Stimulated activated naive CD8-positive, alpha-beta T cell treated with anti-CD3 and anti-CD28 coated beads, Interleukin-15, amount 100 ng/mL, for 72 hours (primary cell): ENCODE measurements at regions not wholly inside any gene's neighbourhood (a gene's known extent, or its start where the extent isn't known, plus 50 kb on each side); places are given as distances from the start of the nearest gene placed in this dataset.
A peak's percentile ranks its signal among the peaks of the same experiment; 100 is the strongest.
"Not testable (repeated sequence)": the region's sequence is repeated elsewhere in the genome, so short reads cannot be mapped to it uniquely, and the experiment has no call there.

Experiments used
- ATAC-seq: fragments of 150-1000 bp; cut with Tn5 transposase; 2 replicates; pipeline ENCODE4 v1.10.0; 2021; ENCODE audit warnings: mild to moderate bottlenecking, moderate library complexity
- DNase-seq, 2 donors: peaks; one replicate each; pipeline ENCODE4 v3.0.0; 2021 to 2022
- H3K27ac Mint-ChIP-seq, 2 donors: one replicate each; pipeline ENCODE4 v1.8.0; 2022; ENCODE audit warnings: mild to moderate bottlenecking in 2 of 2, mixed read lengths in 2 of 2, moderate library complexity in 2 of 2
- H3K27me3 Mint-ChIP-seq: one replicate; pipeline ENCODE4 v1.8.0; 2022; ENCODE audit warnings: mixed read lengths
- H3K4me1 Mint-ChIP-seq: one replicate; pipeline ENCODE4 v1.8.0; 2022; ENCODE audit warnings: mild to moderate bottlenecking, mixed read lengths
- H3K4me3 Mint-ChIP-seq, 2 donors: one replicate each; pipeline ENCODE4 v1.8.0; 2022; ENCODE audit warnings: mild to moderate bottlenecking in 2 of 2, mixed read lengths in 2 of 2, moderate library complexity in 1 of 2
- H3K9me3 Mint-ChIP-seq, 2 donors: one replicate each; pipeline ENCODE4 v1.8.0; 2022; ENCODE audit warnings: mixed read lengths in 2 of 2

DNA sequence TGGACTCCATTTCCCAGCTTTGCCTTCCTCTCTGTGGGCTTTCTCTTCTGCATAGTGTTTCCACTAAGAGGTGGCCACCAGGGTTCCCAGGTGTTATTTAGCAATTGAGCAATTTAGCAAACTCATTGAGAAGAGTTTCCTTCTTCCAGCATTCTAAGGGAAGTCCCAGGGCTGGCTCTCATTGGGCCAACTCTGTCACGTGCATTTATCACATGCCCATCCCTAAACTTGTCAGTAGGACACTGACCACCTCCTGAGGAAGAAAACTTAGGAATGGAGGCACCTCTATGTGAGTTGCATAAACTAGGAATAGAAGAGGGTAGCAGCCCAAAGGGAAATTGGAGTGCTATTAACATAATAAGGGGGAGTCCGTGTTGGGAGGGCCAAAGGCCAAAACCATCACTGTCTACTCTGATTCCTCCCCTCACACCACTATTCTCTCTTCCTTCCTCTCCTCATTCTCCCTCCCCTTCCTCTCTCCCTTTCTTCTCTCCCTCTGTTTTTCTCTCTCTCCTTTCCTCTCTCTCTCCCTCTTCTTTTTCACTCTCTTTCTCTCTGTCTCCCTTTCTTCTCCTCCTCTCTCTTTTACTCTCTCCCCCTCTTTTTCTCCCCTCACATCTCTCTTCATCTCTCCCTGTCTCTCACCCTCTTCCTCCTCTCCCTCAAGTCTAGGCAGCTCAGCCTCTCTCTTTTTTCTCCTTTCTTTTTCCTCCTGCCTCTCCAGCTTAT, 213.4 kb downstream of the PALM2AKAP2 start:
- DNase-seq (no peak), ATAC-seq (no peak)
- peaks cover 6% of the 10 kb centered on the region for H3K27me3 Mint-ChIP-seq
- peaks cover 18 to 32% of the 10 kb centered on the region in 2 donors for H3K9me3 Mint-ChIP-seq
- H3K4me1 Mint-ChIP-seq: no peaks in the 10 kb centered on the region
- no peak overlapping the region for H3K4me3 Mint-ChIP-seq
- H3K27ac Mint-ChIP-seq: peak overlapping the region in 1 of 2 donors; percentile 44

- no peak for ATAC-seq
These were observed 213.8 kb downstream of the C9orf152 start for GRCh38 chr9:109994141-109994540.

GRCh38 chr9:109996936-109997580, 210.9 kb downstream of the C9orf152 start:
- peaks cover 6% of the 10 kb centered on the region for H3K27me3 Mint-ChIP-seq
- no peak overlapping the region for H3K27ac Mint-ChIP-seq
- H3K4me3 Mint-ChIP-seq: no peak overlapping the region
- DNase-seq (no peak), ATAC-seq (no peak)
- no peaks in the 10 kb centered on the region for H3K4me1 Mint-ChIP-seq
- peaks cover 11 to 27% of the 10 kb centered on the region in 2 donors for H3K9me3 Mint-ChIP-seq

More at GRCh38 chr9:109994141-109994540, 213.8 kb downstream of the C9orf152 start:
- Mint-ChIP-seq H3K27ac (no peak overlapping the region), H3K4me3 (no peak overlapping the region), H3K4me1 (no peaks in the 10 kb centered on the region), H3K9me3 (peaks cover 13 to 26% of the 10 kb centered on the region in 2 donors), H3K27me3 (peaks cover 6% of the 10 kb centered on the region)
- no peak for DNase-seq

DNA sequence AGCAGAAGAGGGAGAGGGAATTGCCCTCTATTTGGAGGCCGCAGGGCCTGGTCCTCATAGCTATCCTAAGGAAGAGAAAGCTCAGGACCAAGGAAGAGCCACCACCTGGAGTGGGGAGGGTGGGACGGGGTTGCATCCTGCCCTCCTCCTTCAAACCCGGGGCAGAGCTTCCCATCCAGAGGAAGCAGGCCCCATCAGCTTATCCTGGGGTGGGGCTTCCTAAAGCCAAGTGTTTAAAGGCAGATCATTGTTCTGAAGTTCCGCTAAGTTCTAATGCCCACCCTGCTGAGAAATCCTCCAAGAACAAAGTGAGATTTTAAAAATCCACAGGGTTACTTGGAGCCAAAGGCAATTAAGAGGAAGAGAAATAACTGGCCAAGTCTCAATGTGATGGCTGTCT, 210.3 kb downstream of the C9orf152 start:
- H3K4me1 Mint-ChIP-seq: no peaks in the 10 kb centered on the region
- no peak overlapping the region for H3K27ac Mint-ChIP-seq

DNA sequence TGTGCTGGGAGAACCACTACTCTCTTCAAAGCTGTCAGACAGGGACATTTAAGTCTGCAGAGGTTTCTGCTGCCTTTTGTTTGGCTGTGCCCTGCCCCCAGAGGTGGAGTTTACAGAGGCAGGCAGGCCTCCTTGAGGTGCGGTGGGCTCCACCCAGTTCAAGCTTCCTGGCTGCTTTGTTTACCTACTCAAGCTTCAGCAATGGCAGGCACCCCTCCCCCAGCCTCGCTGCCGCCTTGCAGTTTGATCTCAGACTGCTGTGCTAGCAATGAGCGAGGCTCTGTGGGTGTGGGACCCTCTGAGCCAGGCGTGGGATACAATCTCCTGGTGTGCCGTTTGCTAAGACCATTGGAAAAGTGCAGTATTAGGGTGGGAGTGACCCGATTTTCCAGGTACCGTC, 202.4 kb downstream of the C9orf152 start:
- H3K27me3 Mint-ChIP-seq, ATAC-seq, H3K27ac Mint-ChIP-seq, DNase-seq, H3K4me3 Mint-ChIP-seq: not testable (repeated sequence)
- peaks cover 6 to 46% of the 10 kb centered on the region in 2 donors for H3K9me3 Mint-ChIP-seq
- peaks cover 11% of the 10 kb centered on the region for H3K4me1 Mint-ChIP-seq

More for the DNA sequence above, 210.3 kb downstream of the C9orf152 start:
- no peak overlapping the region for H3K4me3 Mint-ChIP-seq
- peaks cover 6% of the 10 kb centered on the region for H3K27me3 Mint-ChIP-seq
- no peak for DNase-seq
- peaks cover 11 to 27% of the 10 kb centered on the region in 2 donors for H3K9me3 Mint-ChIP-seq
- no peak for ATAC-seq

DNA sequence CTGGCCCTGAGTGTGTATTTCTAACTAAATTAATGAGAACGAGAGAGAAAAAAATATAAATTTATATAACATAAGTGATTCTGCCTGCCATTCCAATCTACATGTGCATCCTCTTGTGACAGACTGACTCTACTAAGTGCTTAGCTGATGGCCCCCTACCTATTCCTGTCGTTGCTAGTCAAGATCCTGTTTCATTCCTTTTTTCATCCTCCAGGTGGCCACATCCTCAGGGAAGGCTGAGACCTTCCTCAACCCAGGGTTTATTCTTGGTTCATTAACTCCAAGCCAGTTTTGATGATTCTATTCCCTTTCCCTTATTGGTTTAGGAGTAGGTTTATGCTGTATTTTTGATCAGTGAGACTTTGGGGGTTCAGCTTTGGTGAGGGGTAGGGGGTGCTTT, 201.3 kb downstream of the C9orf152 start:
- Mint-ChIP-seq H3K9me3 (peaks cover 6 to 34% of the 10 kb centered on the region in 2 donors), H3K27me3 (no peaks in the 10 kb centered on the region), H3K27ac (no peak overlapping the region), H3K4me1 (peaks cover 11% of the 10 kb centered on the region), H3K4me3 (no peak overlapping the region)
- ATAC-seq: no peak
- DNase-seq: no peak

- DNase-seq (no peak), ATAC-seq (no peak)
- H3K9me3 Mint-ChIP-seq: peaks cover 6 to 34% of the 10 kb centered on the region in 2 donors
- no peak overlapping the region for H3K27ac Mint-ChIP-seq
- H3K4me3 Mint-ChIP-seq: no peak overlapping the region
- no peaks in the 10 kb centered on the region for H3K27me3 Mint-ChIP-seq
- peaks cover 11% of the 10 kb centered on the region for H3K4me1 Mint-ChIP-seq
These were observed 200.3 kb downstream of the C9orf152 start for GRCh38 chr9:110007477-110008270.

DNA sequence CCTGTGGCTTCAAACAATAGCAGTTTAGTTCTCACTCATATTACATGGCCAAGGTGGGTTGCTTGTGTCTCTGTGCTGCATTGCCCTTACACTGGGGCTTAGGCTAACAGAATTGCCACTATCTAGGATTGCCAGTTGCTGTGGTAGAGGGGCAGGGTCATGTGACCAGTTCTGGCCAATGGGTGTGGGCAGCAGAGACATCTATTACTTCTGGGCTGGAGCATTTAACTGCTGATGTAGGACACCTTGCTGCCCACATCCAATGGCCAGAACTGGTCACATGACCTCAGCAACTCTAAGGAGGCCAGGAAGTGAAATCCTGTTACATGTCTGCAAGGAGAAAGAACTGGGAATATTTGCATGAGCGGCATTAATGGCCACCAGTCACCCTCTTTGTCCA, 199.3 kb downstream of the C9orf152 start:
- Mint-ChIP-seq H3K9me3 (peaks cover 6 to 25% of the 10 kb centered on the region in 2 donors), H3K4me1 (peaks cover 11% of the 10 kb centered on the region), H3K27me3 (no peaks in the 10 kb centered on the region), H3K4me3 (no peak overlapping the region), H3K27ac (no peak overlapping the region)
- ATAC-seq (no peak), DNase-seq (no peak)

- no peak overlapping the region for H3K27ac Mint-ChIP-seq
- peaks cover 0 to 8% of the 10 kb centered on the region in 2 donors for H3K9me3 Mint-ChIP-seq
- ATAC-seq (no peak), DNase-seq (no peak)
- no peak overlapping the region for H3K4me3 Mint-ChIP-seq
- H3K4me1 Mint-ChIP-seq: no peaks in the 10 kb centered on the region
- no peaks in the 10 kb centered on the region for H3K27me3 Mint-ChIP-seq
These were observed 196.2 kb downstream of the C9orf152 start for GRCh38 chr9:110011628-110012320.

DNA sequence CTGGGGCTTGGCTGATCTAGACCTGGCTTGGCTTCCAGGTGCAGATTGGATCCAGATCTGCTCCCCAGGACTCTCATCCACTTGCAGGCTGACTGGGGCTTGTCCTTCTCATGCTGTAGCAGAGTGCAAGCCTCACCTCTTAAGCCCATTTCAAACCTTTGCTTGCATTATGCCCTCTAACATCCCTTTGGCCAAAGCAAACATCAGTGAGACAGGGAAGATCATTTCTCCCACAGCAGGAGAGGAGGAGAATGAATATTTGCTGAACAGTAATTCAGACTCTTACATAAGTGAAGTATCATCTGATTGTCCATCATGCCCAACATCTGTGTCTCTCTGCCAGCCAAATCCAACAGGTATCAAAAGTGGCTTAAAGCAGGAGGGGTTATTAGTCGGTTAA, 194.9 kb downstream of the C9orf152 start:
- Mint-ChIP-seq H3K27ac (no peak overlapping the region), H3K27me3 (no peaks in the 10 kb centered on the region), H3K4me3 (no peak overlapping the region), H3K9me3 (peaks cover 0 to 8% of the 10 kb centered on the region in 2 donors), H3K4me1 (no peaks in the 10 kb centered on the region)
- ATAC-seq (no peak), DNase-seq (no peak)

- H3K9me3 Mint-ChIP-seq: no peaks in the 10 kb centered on the region
- H3K27me3 Mint-ChIP-seq: no peaks in the 10 kb centered on the region
- ATAC-seq: peak; percentile 42
- H3K4me1 Mint-ChIP-seq: no peaks in the 10 kb centered on the region
- DNase-seq: no peak
- H3K4me3 Mint-ChIP-seq: no peak overlapping the region
- no peak overlapping the region for H3K27ac Mint-ChIP-seq
These were observed 192.2 kb downstream of the C9orf152 start for GRCh38 chr9:110015759-110016158.

GRCh38 chr9:110016340-110016739, 191.6 kb downstream of the C9orf152 start:
- Mint-ChIP-seq H3K4me3 (no peak overlapping the region), H3K27ac (no peak overlapping the region), H3K4me1 (no peaks in the 10 kb centered on the region), H3K27me3 (no peaks in the 10 kb centered on the region), H3K9me3 (no peaks in the 10 kb centered on the region)
- no peak for ATAC-seq
- no peak for DNase-seq

DNA sequence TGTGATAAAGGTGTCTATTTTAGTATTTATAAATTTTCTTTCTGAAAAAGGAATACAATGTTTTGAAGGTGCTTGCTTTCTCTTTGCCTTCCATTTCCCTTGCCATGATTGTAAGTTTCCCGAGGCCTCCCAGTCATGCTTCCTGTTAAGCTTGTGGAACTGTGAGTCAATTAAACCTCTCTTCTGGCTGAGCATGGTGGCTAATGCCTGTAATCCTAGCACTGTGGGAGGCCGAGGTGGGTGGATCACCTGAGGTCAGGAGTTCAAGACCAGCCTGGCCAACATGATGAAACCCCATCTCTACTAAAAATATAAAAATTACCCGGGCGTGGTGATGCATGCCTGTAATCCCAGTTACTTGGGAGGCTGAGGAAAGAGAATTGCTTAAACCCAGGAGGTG, 187.7 kb downstream of the C9orf152 start:
- not testable (repeated sequence) for H3K27me3 Mint-ChIP-seq, H3K9me3 Mint-ChIP-seq, DNase-seq, H3K4me3 Mint-ChIP-seq, H3K27ac Mint-ChIP-seq, ATAC-seq, H3K4me1 Mint-ChIP-seq

- Mint-ChIP-seq H3K27ac (peak overlapping the region in 1 of 2 donors; percentile 48), H3K27me3 (no peaks in the 10 kb centered on the region), H3K4me3 (no peak overlapping the region), H3K4me1 (no peaks in the 10 kb centered on the region), H3K9me3 (no peaks in the 10 kb centered on the region)
- DNase-seq (no peak), ATAC-seq (peak; percentile 59)
These were observed 186.1 kb downstream of the C9orf152 start for GRCh38 chr9:110021891-110022290.

- H3K9me3 Mint-ChIP-seq, ATAC-seq: not testable (repeated sequence)
These were observed 184.7 kb downstream of the C9orf152 start for GRCh38 chr9:110023221-110023620.

More at GRCh38 chr9:110023221-110023620, 184.7 kb downstream of the C9orf152 start:
- not testable (repeated sequence) for H3K4me3 Mint-ChIP-seq, H3K27ac Mint-ChIP-seq, DNase-seq, H3K4me1 Mint-ChIP-seq, H3K27me3 Mint-ChIP-seq
